B cell (primary cell): ENCODE measurements at regions not wholly inside any gene's neighbourhood (a gene's known extent, or its start where the extent isn't known, plus 50 kb on each side); places are given as distances from the start of the nearest gene placed in this dataset.
A peak's percentile ranks its signal among the peaks of the same experiment; 100 is the strongest.

Source experiments
- ATAC-seq: fragments of 200-7000 bp; cut with Tn5 transposase; one replicate; pipeline ENCODE4 v1.10.0; 2021; ENCODE audit warnings: low read depth, mild to moderate bottlenecking, moderate number of reproducible peaks, moderate library complexity
- CTCF ChIA-PET: fragments of 350-600 bp; sonication (Branson Sonifier 250); formaldehyde crosslinking; loops from one replicate; lab custom pipeline; 2021; ENCODE audit warnings: antibody characterized with exemption, inconsistent platforms; lab: Charles Lee
- POLR2A ChIA-PET: fragments of 350-600 bp; sonication (Branson Sonifier 250); formaldehyde crosslinking; loops from one replicate; lab custom pipeline; 2021; ENCODE audit warnings: antibody characterized with exemption; lab: Charles Lee
- DNase-seq: peaks from one replicate; pipeline ENCODE4 v3.0.0; 2013
- H2AFZ ChIP-seq: 2 replicates; pipeline ENCODE4 v1.6.1; 2012; ENCODE audit warnings: mild to moderate bottlenecking, low read depth, low read length; ENCODE audit not compliant: insufficient read depth, poor library complexity, severe bottlenecking
- H3K27ac ChIP-seq, 2 donors: 1 replicate in 1 of 2; 2 replicates in 1 of 2; pipeline ENCODE4 v1.5.1; 2012 to 2013; ENCODE audit warnings: low read length in 2 of 2, mild to moderate bottlenecking in 2 of 2, moderate library complexity in 1 of 2
- H3K27me3 ChIP-seq, 4 experiments: fragments of 200-600 bp in 1 of 4; sonication (generic) in 1 of 4; replicated peaks in 1 of 4; 1 replicate in 2 of 4; 2 replicates in 2 of 4; pipeline versions ENCODE4 v1.6.1 to v1.7.0; 2013 to 2016; ENCODE audit warnings: low read length in 3 of 4, mild to moderate bottlenecking in 2 of 4, mixed read lengths in 1 of 4, moderate library complexity in 1 of 4; ENCODE audit not compliant: insufficient read depth in 4 of 4, control insufficient read depth in 3 of 4; ENCODE audit errors: control extremely low read depth in 1 of 4
- H3K36me3 ChIP-seq, 2 experiments: replicated peaks in 1 of 2; 1 replicate in 1 of 2; 2 replicates in 1 of 2; pipeline versions ENCODE4 v1.6.1 to v1.7.1; 2013; ENCODE audit warnings: low read length in 1 of 2; ENCODE audit not compliant: insufficient read depth in 2 of 2, control insufficient read depth in 1 of 2; ENCODE audit errors: control extremely low read depth in 1 of 2, extremely low read depth in 1 of 2
- H3K4me1 ChIP-seq, 2 donors: fragments of 200-600 bp in 1 of 2; sonication (generic) in 1 of 2; 1 replicate in 1 of 2; 2 replicates in 1 of 2; pipeline versions ENCODE4 v1.5.1 to v1.6.1; 2013 to 2017; ENCODE audit warnings: low read length in 2 of 2; ENCODE audit not compliant: control insufficient read depth in 2 of 2, insufficient read depth in 2 of 2
- H3K4me2 ChIP-seq: replicated peaks from 2 replicates; pipeline ENCODE3; 2012; ENCODE audit warnings: mild to moderate bottlenecking, low read depth, low read length; ENCODE audit not compliant: poor library complexity, severe bottlenecking
- H3K4me3 ChIP-seq, 5 experiments: fragments of 200-600 bp in 1 of 5; sonication (generic) in 1 of 5; 1 replicate in 3 of 5; 2 replicates in 2 of 5; pipeline versions ENCODE4 v1.5.1 to v1.7.0; 2011 to 2016; ENCODE audit warnings: low read length in 4 of 5, mild to moderate bottlenecking in 4 of 5, low read depth in 2 of 5, control low read depth in 1 of 5, moderate library complexity in 1 of 5; ENCODE audit not compliant: insufficient read depth in 1 of 5; ENCODE audit errors: control extremely low read depth in 1 of 5, extremely low read depth in 1 of 5
- H3K79me2 ChIP-seq: fragments of 200-600 bp; sonication (generic); one replicate; pipeline ENCODE4 v1.6.0; 2016; ENCODE audit warnings: low read length; ENCODE audit not compliant: control insufficient read depth, insufficient read depth
- H3K9ac ChIP-seq: fragments of 200-600 bp; sonication (generic); 2 replicates; pipeline ENCODE4 v1.6.1; 2017; ENCODE audit warnings: mild to moderate bottlenecking, low read length, moderate library complexity
- H3K9me3 ChIP-seq, 3 donors: one replicate each; pipeline versions ENCODE4 v1.6.1 to v1.7.1; 2013; ENCODE audit warnings: low read length in 2 of 3; ENCODE audit not compliant: control insufficient read depth in 2 of 3, insufficient read depth in 1 of 3; ENCODE audit errors: control extremely low read depth in 1 of 3
- H4K20me1 ChIP-seq: 2 replicates; pipeline ENCODE4 v1.6.0; 2012; ENCODE audit warnings: mild to moderate bottlenecking, low read length; ENCODE audit not compliant: insufficient read depth, control insufficient read depth, poor library complexity, severe bottlenecking
- H3K27ac Mint-ChIP-seq: one replicate; pipeline ENCODE4 v1.8.0; 2021; ENCODE audit warnings: mixed read lengths
- H3K27me3 Mint-ChIP-seq: one replicate; pipeline ENCODE4 v1.8.0; 2021; ENCODE audit warnings: mixed read lengths
- H3K4me1 Mint-ChIP-seq: one replicate; pipeline ENCODE4 v1.8.0; 2021; ENCODE audit warnings: mixed read lengths
- H3K4me3 Mint-ChIP-seq: one replicate; pipeline ENCODE4 v1.8.0; 2021; ENCODE audit warnings: mixed read lengths
- H3K9me3 Mint-ChIP-seq: one replicate; pipeline ENCODE4 v1.8.0; 2022; ENCODE audit warnings: mixed read lengths; ENCODE audit not compliant: insufficient read depth
- EZH2 ChIP-seq: IDR thresholded peaks from 2 replicates; pipeline ENCODE4 v1.6.1; 2012; ENCODE audit warnings: borderline replicate concordance, low read depth, mild to moderate bottlenecking, moderate library complexity, low read length; ENCODE audit not compliant: insufficient read depth, poor library complexity, severe bottlenecking
- WGBS: methylation state at CpG from one replicate; pipeline ENCODE4 v1.1.5; 2013; ENCODE audit warnings: missing lambda C conversion rate; ENCODE audit not compliant: insufficient coverage; 5-methylcytosine and 5-hydroxymethylcytosine counted together
- intact Hi-C: fragments of 100-400 bp; cut with micrococcal nuclease; formaldehyde crosslinking; loops from one replicate; pipeline ENCODE4 v1.10.0; 2022
- TF ChIP-seq, protein P1 (sequence below): fragments of 200-600 bp; IDR thresholded peaks from one replicate; pipeline ENCODE4 v1.8.0; 2022; ENCODE audit warnings: antibody characterized with exemption, mild to moderate bottlenecking

DNA sequence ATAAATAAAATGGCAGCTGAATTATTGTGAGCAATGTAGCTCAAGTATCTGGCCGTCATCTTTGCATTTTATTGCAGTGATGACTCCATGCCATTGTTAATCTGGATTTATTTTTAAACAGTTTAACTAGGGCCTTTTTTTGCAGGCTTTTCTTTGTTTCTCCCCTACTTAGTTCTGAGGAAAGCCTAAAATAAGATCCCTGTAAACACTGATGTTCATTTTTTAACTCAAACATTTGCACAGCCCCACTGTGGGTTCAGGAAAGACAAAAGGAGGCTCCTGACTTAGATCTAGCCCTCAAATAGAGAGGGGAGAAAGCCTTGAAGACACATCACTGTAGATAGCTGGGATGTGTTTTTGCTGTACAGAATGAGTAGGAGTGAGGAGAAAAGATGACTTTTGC lies 69.2 kb downstream of the PLEKHG1 start:
- H3K27me3 Mint-ChIP-seq = no peaks in the 10 kb centered on the region
- H3K9me3 ChIP-seq = no peaks in the 10 kb centered on the region
- H4K20me1 ChIP-seq = peaks cover 28% of the 10 kb centered on the region
- no peak overlapping the region for H3K4me3 Mint-ChIP-seq
- no peak overlapping the region for H3K27ac Mint-ChIP-seq
- H3K4me2 ChIP-seq = no peak overlapping the region
- H3K4me1 ChIP-seq = peaks cover 11 to 33% of the 10 kb centered on the region in 2 donors
- no peak overlapping the region for H3K4me3 ChIP-seq
- DNase-seq (no peak), ATAC-seq (no peak)
- H3K36me3 ChIP-seq = peaks cover 10 to 31% of the 10 kb centered on the region in 2 experiments
- TF ChIP-seq, protein P1, sequence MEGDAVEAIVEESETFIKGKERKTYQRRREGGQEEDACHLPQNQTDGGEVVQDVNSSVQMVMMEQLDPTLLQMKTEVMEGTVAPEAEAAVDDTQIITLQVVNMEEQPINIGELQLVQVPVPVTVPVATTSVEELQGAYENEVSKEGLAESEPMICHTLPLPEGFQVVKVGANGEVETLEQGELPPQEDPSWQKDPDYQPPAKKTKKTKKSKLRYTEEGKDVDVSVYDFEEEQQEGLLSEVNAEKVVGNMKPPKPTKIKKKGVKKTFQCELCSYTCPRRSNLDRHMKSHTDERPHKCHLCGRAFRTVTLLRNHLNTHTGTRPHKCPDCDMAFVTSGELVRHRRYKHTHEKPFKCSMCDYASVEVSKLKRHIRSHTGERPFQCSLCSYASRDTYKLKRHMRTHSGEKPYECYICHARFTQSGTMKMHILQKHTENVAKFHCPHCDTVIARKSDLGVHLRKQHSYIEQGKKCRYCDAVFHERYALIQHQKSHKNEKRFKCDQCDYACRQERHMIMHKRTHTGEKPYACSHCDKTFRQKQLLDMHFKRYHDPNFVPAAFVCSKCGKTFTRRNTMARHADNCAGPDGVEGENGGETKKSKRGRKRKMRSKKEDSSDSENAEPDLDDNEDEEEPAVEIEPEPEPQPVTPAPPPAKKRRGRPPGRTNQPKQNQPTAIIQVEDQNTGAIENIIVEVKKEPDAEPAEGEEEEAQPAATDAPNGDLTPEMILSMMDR = no peak
- TF ChIP-seq EZH2 = no peak
- no peaks in the 10 kb centered on the region for H3K9me3 Mint-ChIP-seq
- peaks cover 61% of the 10 kb centered on the region for H3K4me1 Mint-ChIP-seq
- POLR2A ChIA-PET = interaction anchor here (1.8 kb wide), 1 partner anchor 12 kb away, joined by 3 read pairs; no protein-coding TSS in a partner anchor
- peak overlapping the region in 1 of 2 donors; percentile 72 for H3K27ac ChIP-seq
- H2AFZ ChIP-seq = no peak overlapping the region
- no peak overlapping the region for H3K9ac ChIP-seq
- no CpG with 5 or more reads among the region's 1 CpG for WGBS
- H3K27me3 ChIP-seq = no peaks in the 10 kb centered on the region
- CTCF ChIA-PET = interaction anchor here (0.9 to 1.7 kb wide), 4 partner anchors 17 to 251 kb away, joined by 3 to 8 read pairs (median 4); no protein-coding TSS in a partner anchor
- intact Hi-C loops = loop anchor here (5.0 kb wide), 1 partner anchor 73 kb away; no protein-coding TSS in a partner anchor
- peaks cover 97% of the 10 kb centered on the region for H3K79me2 ChIP-seq

DNA sequence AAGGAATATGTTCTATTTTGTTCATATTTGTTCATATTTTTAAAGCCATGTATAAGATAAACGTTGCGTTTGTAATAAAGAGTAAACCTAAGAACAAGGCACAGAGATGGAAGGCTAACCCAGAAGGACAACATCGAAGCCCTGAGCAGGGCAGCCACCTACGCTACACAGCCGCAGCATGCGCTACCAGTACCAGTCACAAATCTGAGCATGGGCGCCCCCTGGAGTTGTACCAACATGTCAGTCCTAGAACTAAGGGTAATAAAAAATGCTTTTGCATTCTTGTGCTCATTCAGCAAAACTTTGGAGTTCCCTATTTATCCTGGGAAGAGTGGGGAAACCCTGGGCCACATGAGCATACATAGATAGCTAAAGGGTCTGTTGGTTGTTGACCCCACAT lies 70.6 kb downstream of the PLEKHG1 start:
- intact Hi-C loops = no loop called here
- H3K79me2 ChIP-seq = peaks cover 97% of the 10 kb centered on the region
- peaks cover 14 to 37% of the 10 kb centered on the region in 2 donors for H3K4me1 ChIP-seq
- H3K36me3 ChIP-seq = peaks cover 10 to 26% of the 10 kb centered on the region in 2 experiments
- no peak overlapping the region for H3K4me3 Mint-ChIP-seq
- H3K27me3 ChIP-seq = no peaks in the 10 kb centered on the region
- no peak overlapping the region for H3K4me3 ChIP-seq
- no peaks in the 10 kb centered on the region for H3K9me3 Mint-ChIP-seq
- no peak overlapping the region for H3K4me2 ChIP-seq
- H3K4me1 Mint-ChIP-seq = peaks cover 64% of the 10 kb centered on the region
- H4K20me1 ChIP-seq = peaks cover 17% of the 10 kb centered on the region
- H3K27ac ChIP-seq = no peak overlapping the region
- ChIA-PET POLR2A (interaction anchor here (0.6 kb wide), 1 partner anchor 24 kb away, joined by 4 read pairs; no protein-coding TSS in a partner anchor), CTCF (interaction anchor here (0.7 kb wide), 1 partner anchor 21 kb away, joined by 3 read pairs; no protein-coding TSS in a partner anchor)
- no peaks in the 10 kb centered on the region for H3K27me3 Mint-ChIP-seq
- ATAC-seq (no peak), DNase-seq (no peak)
- no peak overlapping the region for H3K27ac Mint-ChIP-seq
- no peak overlapping the region for H3K9ac ChIP-seq
- 99% methylated on average over 7 of the region's 7 CpGs for WGBS
- no peaks in the 10 kb centered on the region for H3K9me3 ChIP-seq
- no peak for TF ChIP-seq EZH2
- TF ChIP-seq, protein P1 = no peak
- H2AFZ ChIP-seq = no peak overlapping the region
